Panc1 (cell line): ENCODE measurements at regions not wholly inside any gene's neighbourhood (a gene's known extent, or its start where the extent isn't known, plus 50 kb on each side); places are given as distances from the start of the nearest gene placed in this dataset.

Source experiments
- ATAC-seq: fragments of 200-7000 bp; cut with Tn5 transposase; 2 replicates; pipeline ENCODE4 v1.9.1; 2020; ENCODE audit warnings: mild to moderate bottlenecking, moderate library complexity
- BruUV-seq: library from RNA; stranded (reverse); fragments of 400-500 nt; replicated peaks from 2 replicates; lab custom pipeline; 2021; lab: Mats Ljungman, UMichigan
- CTCF ChIA-PET: fragments of 300-600 bp; sonication (Branson Sonifier 250); formaldehyde crosslinking; loops from one replicate; lab custom pipeline; 2022; ENCODE audit warnings: antibody characterized with exemption; lab: Charles Lee
- POLR2A ChIA-PET: fragments of 300-600 bp; sonication (Branson Sonifier 250); formaldehyde crosslinking; loops from one replicate; lab custom pipeline; 2022; ENCODE audit warnings: antibody characterized with exemption; lab: Charles Lee
- DNase-seq: peaks from one replicate; pipeline ENCODE4 v3.0.0-alpha.2; 2010; ENCODE audit warnings: low read depth, low spot score
- H3K27ac ChIP-seq: 2 replicates; pipeline ENCODE4 v1.5.1; 2011; ENCODE audit warnings: mild to moderate bottlenecking, low read length, inconsistent platforms
- H3K27me3 ChIP-seq: fragments of 200-500 bp; sonication (Bioruptor generic); 2 replicates; pipeline ENCODE4 v1.6.0; 2014; ENCODE audit warnings: low read length, inconsistent platforms; ENCODE audit not compliant: control insufficient read depth, insufficient read depth
- H3K36me3 ChIP-seq: fragments of 200-500 bp; sonication (Bioruptor generic); 2 replicates; pipeline ENCODE4 v1.5.1; 2014; ENCODE audit warnings: inconsistent platforms, mild to moderate bottlenecking, low read length, moderate library complexity; ENCODE audit not compliant: control insufficient read depth, insufficient read depth
- H3K4me1 ChIP-seq: 2 replicates; pipeline ENCODE4 v1.5.1; 2011; ENCODE audit warnings: inconsistent platforms, mild to moderate bottlenecking, low read length, moderate library complexity; ENCODE audit not compliant: control insufficient read depth, insufficient read depth
- H3K4me3 ChIP-seq, 2 experiments: 2 replicates each; pipeline ENCODE4 v1.5.1; 2011 to 2012; ENCODE audit warnings: low read depth in 2 of 2, low read length in 2 of 2, mild to moderate bottlenecking in 2 of 2, inconsistent platforms in 1 of 2, moderate library complexity in 1 of 2
- H3K9me3 ChIP-seq: fragments of 200-500 bp; sonication (Bioruptor generic); 2 replicates; pipeline ENCODE4 v1.5.1; 2014; ENCODE audit warnings: low read depth, mild to moderate bottlenecking, inconsistent platforms, low read length, moderate library complexity; ENCODE audit not compliant: control insufficient read depth, insufficient read depth
- POLR2AphosphoS5 ChIP-seq: IDR thresholded peaks from 2 replicates; pipeline ENCODE4 v1.6.1; 2012; ENCODE audit warnings: mild to moderate bottlenecking, low read depth, low read length, moderate library complexity
- SIN3A ChIP-seq: IDR thresholded peaks from 2 replicates; pipeline ENCODE4 v1.6.1; 2012; ENCODE audit warnings: low read depth, mild to moderate bottlenecking, low read length, moderate library complexity, borderline replicate concordance; ENCODE audit not compliant: insufficient read depth
- TCF7L2 ChIP-seq: IDR thresholded peaks from 2 replicates; pipeline ENCODE4 v1.6.1; 2011; ENCODE audit warnings: mild to moderate bottlenecking, low read depth, low read length, inconsistent platforms
- in situ Hi-C: cut with HindIII; loops from 2 replicates; pipeline ENCODE4 v1.10.0; 2016; ENCODE audit warnings: low sequenced_read_pairs, low pct_unique_long_range_greater_than_20kb
- intact Hi-C: fragments of 100-400 bp; cut with micrococcal nuclease; formaldehyde crosslinking; loops from one replicate; pipeline ENCODE4 v1.10.0; 2022; ENCODE audit not compliant: unreplicated experiment
- TF ChIP-seq, protein P1 (sequence below): fragments of 450-650 bp; IDR thresholded peaks from 2 replicates; pipeline ENCODE4 v1.5.1; 2017; ENCODE audit warnings: mild to moderate bottlenecking
- TF ChIP-seq, protein P2 (sequence below), 2 experiments: IDR thresholded peaks; 2 replicates each; pipeline ENCODE4 v1.6.1; 2011 to 2012; ENCODE audit warnings: low read depth in 2 of 2, control low read depth in 1 of 2, low read length in 1 of 2, mild to moderate bottlenecking in 1 of 2, moderate library complexity in 1 of 2; ENCODE audit not compliant: insufficient read depth in 1 of 2

DNA sequence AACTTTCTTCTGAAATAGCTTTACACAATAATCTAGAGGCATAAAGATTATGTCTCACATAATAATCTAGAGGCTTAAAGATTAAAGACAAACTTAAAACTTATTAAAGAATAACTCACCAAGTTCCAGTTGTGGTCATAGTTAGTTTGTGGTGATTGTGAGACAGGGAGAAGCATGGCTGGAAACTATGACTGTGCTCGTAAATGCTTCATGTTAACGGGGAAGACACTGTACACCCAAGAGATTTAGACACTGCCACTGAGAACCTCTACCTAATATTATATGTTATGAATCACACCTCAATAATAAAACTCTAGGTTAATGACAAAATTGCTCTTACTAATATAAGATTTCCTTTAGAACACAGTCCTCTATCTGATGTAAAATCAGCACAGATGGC, 541.6 kb downstream of the TMEM121 start:
- Histone ChIP-seq H3K27ac (no peak overlapping the region), H3K4me1 (no peaks in the 10 kb centered on the region), H3K27me3 (peaks cover 2% of the 10 kb centered on the region), H3K36me3 (no peaks in the 10 kb centered on the region), H3K9me3 (no peaks in the 10 kb centered on the region), H3K4me3 (no peak overlapping the region)
- POLR2A ChIA-PET: no interaction called here
- DNase-seq (no peak), ATAC-seq (no peak)
- CTCF ChIA-PET: no interaction called here
- BruUV-seq: no TSS peak
- in situ Hi-C loops: no loop called here
- intact Hi-C loops: loop anchor here (10.0 kb wide), 1 partner anchor 87 kb away; no protein-coding TSS in a partner anchor
- TF ChIP-seq, protein P1, sequence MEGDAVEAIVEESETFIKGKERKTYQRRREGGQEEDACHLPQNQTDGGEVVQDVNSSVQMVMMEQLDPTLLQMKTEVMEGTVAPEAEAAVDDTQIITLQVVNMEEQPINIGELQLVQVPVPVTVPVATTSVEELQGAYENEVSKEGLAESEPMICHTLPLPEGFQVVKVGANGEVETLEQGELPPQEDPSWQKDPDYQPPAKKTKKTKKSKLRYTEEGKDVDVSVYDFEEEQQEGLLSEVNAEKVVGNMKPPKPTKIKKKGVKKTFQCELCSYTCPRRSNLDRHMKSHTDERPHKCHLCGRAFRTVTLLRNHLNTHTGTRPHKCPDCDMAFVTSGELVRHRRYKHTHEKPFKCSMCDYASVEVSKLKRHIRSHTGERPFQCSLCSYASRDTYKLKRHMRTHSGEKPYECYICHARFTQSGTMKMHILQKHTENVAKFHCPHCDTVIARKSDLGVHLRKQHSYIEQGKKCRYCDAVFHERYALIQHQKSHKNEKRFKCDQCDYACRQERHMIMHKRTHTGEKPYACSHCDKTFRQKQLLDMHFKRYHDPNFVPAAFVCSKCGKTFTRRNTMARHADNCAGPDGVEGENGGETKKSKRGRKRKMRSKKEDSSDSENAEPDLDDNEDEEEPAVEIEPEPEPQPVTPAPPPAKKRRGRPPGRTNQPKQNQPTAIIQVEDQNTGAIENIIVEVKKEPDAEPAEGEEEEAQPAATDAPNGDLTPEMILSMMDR: no peak
- TF ChIP-seq TCF7L2: no peak
- TF ChIP-seq SIN3A: no peak
- TF ChIP-seq, protein P2, sequence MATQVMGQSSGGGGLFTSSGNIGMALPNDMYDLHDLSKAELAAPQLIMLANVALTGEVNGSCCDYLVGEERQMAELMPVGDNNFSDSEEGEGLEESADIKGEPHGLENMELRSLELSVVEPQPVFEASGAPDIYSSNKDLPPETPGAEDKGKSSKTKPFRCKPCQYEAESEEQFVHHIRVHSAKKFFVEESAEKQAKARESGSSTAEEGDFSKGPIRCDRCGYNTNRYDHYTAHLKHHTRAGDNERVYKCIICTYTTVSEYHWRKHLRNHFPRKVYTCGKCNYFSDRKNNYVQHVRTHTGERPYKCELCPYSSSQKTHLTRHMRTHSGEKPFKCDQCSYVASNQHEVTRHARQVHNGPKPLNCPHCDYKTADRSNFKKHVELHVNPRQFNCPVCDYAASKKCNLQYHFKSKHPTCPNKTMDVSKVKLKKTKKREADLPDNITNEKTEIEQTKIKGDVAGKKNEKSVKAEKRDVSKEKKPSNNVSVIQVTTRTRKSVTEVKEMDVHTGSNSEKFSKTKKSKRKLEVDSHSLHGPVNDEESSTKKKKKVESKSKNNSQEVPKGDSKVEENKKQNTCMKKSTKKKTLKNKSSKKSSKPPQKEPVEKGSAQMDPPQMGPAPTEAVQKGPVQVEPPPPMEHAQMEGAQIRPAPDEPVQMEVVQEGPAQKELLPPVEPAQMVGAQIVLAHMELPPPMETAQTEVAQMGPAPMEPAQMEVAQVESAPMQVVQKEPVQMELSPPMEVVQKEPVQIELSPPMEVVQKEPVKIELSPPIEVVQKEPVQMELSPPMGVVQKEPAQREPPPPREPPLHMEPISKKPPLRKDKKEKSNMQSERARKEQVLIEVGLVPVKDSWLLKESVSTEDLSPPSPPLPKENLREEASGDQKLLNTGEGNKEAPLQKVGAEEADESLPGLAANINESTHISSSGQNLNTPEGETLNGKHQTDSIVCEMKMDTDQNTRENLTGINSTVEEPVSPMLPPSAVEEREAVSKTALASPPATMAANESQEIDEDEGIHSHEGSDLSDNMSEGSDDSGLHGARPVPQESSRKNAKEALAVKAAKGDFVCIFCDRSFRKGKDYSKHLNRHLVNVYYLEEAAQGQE (IDR thresholded peaks at IDR 0.05; ENCODE audit: insufficient read depth in 1 of 2, low read depth in 2 of 2, low read length in 1 of 2): no peak
- TF ChIP-seq POLR2AphosphoS5: no peak

DNA sequence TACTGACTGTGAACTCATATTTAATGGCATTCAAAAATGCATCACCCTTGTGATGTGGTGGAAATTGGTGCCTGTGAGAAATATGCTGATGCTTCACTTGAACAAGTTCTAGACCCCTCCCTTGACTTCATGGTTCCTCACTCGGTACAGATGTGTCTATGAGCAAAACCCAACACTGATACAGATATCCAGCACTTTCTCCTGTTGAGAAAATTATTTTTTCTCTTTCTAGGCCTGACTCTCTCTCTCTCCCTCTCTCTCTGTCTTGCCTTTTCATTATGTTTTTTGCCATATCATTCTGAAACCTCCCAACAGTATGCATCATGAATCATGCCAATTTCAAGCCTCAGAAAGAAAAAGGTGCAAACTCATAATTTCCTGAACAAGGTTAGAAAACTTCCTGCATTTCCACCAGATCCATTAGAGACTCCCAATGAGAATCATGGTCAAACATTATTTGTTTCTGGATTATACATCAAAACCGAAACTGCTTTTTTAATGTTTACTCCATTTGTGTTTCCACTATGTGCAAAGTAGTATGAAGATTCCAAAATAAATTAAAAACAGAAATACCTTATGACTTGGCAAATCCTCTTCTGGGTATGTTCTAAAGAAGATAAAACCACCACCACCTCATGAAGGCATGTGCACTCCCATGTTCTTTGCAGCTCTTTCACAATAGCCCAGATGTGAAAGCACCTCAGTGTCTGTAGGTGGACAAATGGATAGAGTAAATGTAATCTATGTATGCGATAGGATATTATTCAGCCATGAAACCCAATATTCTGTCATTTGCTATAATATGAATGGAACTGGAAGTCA, 543.6 kb downstream of the TMEM121 start:
- ChIA-PET CTCF (no interaction called here), POLR2A (no interaction called here)
- ATAC-seq: no peak
- intact Hi-C loops: loop anchor here (10.0 kb wide), 1 partner anchor 85 kb away; no protein-coding TSS in a partner anchor
- Histone ChIP-seq H3K27me3 (peaks cover 2% of the 10 kb centered on the region), H3K4me1 (no peaks in the 10 kb centered on the region), H3K9me3 (no peaks in the 10 kb centered on the region), H3K27ac (no peak overlapping the region), H3K36me3 (no peaks in the 10 kb centered on the region), H3K4me3 (no peak overlapping the region)
- no TSS peak for BruUV-seq
- in situ Hi-C loops: no loop called here
- no peak for TF ChIP-seq POLR2AphosphoS5
- TF ChIP-seq, protein P1: no peak
- no peak for TF ChIP-seq TCF7L2
- TF ChIP-seq, protein P2 (IDR thresholded peaks at IDR 0.05; ENCODE audit: insufficient read depth in 1 of 2, low read depth in 2 of 2, low read length in 1 of 2): no peak
- TF ChIP-seq SIN3A: no peak
- no peak for DNase-seq
